HL-60 (cell line): ENCODE measurements at regions not wholly inside any gene's neighbourhood (a gene's known extent, or its start where the extent isn't known, plus 50 kb on each side); places are given as distances from the start of the nearest gene placed in this dataset.

ENCODE experiments used
- DNase-seq, 2 experiments: peaks; one replicate each; pipeline ENCODE4 v3.0.0-alpha.2; 2010 to 2020; ENCODE audit warnings: low read depth in 1 of 2, low spot score in 1 of 2
- H3K27ac ChIP-seq: fragments of 250-450 bp; sonication (Bioruptor Pico); replicated peaks from 2 replicates; pipeline ENCODE4 v1.5.1; 2020; ENCODE audit warnings: mild to moderate bottlenecking, moderate library complexity
- H3K27me3 ChIP-seq: fragments of 250-450 bp; sonication (Bioruptor Pico); 2 replicates; pipeline ENCODE4 v1.5.1; 2021; ENCODE audit warnings: mild to moderate bottlenecking, moderate library complexity; ENCODE audit not compliant: insufficient read depth, poor library complexity, severe bottlenecking
- H3K4me3 ChIP-seq: replicated peaks from 2 replicates; pipeline ENCODE4 v1.5.1; 2011; ENCODE audit warnings: mild to moderate bottlenecking, control low read depth, low read length; ENCODE audit not compliant: insufficient read depth
- CTCF ChIP-seq: IDR thresholded peaks from one replicate; pipeline ENCODE4 v1.5.1; 2011; ENCODE audit warnings: low read length, control low read depth, inconsistent platforms; ENCODE audit not compliant: insufficient read depth
- GABPA ChIP-seq: IDR thresholded peaks from 2 replicates; pipeline ENCODE4 v1.6.1; 2012; ENCODE audit warnings: low read depth
- POLR2AphosphoS5 ChIP-seq: IDR thresholded peaks from 2 replicates; pipeline ENCODE4 v1.6.1; 2012; ENCODE audit warnings: low read depth
- REST ChIP-seq: IDR thresholded peaks from 2 replicates; pipeline ENCODE4 v1.6.1; 2012; ENCODE audit warnings: low read depth; ENCODE audit not compliant: insufficient replicate concordance
- SPI1 ChIP-seq: IDR thresholded peaks from 2 replicates; pipeline ENCODE4 v1.6.1; 2012; ENCODE audit warnings: low read depth, mild to moderate bottlenecking, borderline replicate concordance

GRCh38 chr16:26993511-26993910 lies 73.2 kb upstream of the C16orf82 start:
- H3K4me3 ChIP-seq = no peak overlapping the region
- no peak overlapping the region for H3K27ac ChIP-seq
- peaks cover 7% of the 10 kb centered on the region for H3K27me3 ChIP-seq
- no peak for DNase-seq
- no peak for TF ChIP-seq SPI1
- TF ChIP-seq POLR2AphosphoS5 = no peak
- no peak for TF ChIP-seq REST

- H3K4me3 ChIP-seq = no peak overlapping the region
- H3K27me3 ChIP-seq = peaks cover 7% of the 10 kb centered on the region
- DNase-seq = no peak
- no peak overlapping the region for H3K27ac ChIP-seq
- TF ChIP-seq CTCF (no peak), GABPA (no peak), SPI1 (no peak), POLR2AphosphoS5 (no peak), REST (no peak)
These were observed 72.8 kb upstream of the C16orf82 start for GRCh38 chr16:26993963-26994362.

GRCh38 chr16:26995522-26995921 lies 71.2 kb upstream of the C16orf82 start:
- TF ChIP-seq SPI1 (no peak), GABPA (no peak), POLR2AphosphoS5 (no peak), CTCF (no peak), REST (no peak)
- Histone ChIP-seq H3K27ac (no peak overlapping the region), H3K27me3 (peaks cover 7% of the 10 kb centered on the region), H3K4me3 (no peak overlapping the region)
- no peak for DNase-seq

- no peak overlapping the region for H3K27ac ChIP-seq
- H3K4me3 ChIP-seq = no peak overlapping the region
- no peak for DNase-seq
- peaks cover 10% of the 10 kb centered on the region for H3K27me3 ChIP-seq
- TF ChIP-seq GABPA = no peak
- no peak for TF ChIP-seq SPI1
- TF ChIP-seq REST = no peak
These were observed 61.3 kb upstream of the C16orf82 start for GRCh38 chr16:27005386-27005785.
